ENCODE measurements at regions not wholly inside any gene's neighbourhood (a gene's known extent, or its start where the extent isn't known, plus 50 kb on each side); places are given as distances from the start of the nearest gene placed in this dataset.

GRCh38 chr2:7910752-7911151 lies 771.1 kb upstream of the ID2 start:
- TF ChIP-seq POLR2A (IDR thresholded peaks at IDR 0.05; ENCODE audit: low read length) (no peak), CTCF (IDR thresholded peaks at IDR 0.05) (no peak), NR3C1 (IDR thresholded peaks at IDR 0.05) (no peak), CEBPB (IDR thresholded peaks at IDR 0.05) (no peak), RAD21 (conservative IDR thresholded peaks at IDR 0.05 in 1 of 2, IDR thresholded peaks at IDR 0.05 in 1 of 2) (no peak), KDM1A (IDR thresholded peaks at IDR 0.05; ENCODE audit: low read depth) (no peak), SMC3 (IDR thresholded peaks at IDR 0.05) (no peak), MYC (IDR thresholded peaks at IDR 0.05; ENCODE audit: borderline replicate concordance, low read length) (no peak)
- TF ChIP-seq, protein P1, sequence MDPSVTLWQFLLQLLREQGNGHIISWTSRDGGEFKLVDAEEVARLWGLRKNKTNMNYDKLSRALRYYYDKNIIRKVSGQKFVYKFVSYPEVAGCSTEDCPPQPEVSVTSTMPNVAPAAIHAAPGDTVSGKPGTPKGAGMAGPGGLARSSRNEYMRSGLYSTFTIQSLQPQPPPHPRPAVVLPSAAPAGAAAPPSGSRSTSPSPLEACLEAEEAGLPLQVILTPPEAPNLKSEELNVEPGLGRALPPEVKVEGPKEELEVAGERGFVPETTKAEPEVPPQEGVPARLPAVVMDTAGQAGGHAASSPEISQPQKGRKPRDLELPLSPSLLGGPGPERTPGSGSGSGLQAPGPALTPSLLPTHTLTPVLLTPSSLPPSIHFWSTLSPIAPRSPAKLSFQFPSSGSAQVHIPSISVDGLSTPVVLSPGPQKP (IDR thresholded peaks at IDR 0.05; ENCODE audit: low read depth, low read length) = no peak
